Keratinocyte (primary cell): ENCODE measurements at regions not wholly inside any gene's neighbourhood (a gene's known extent, or its start where the extent isn't known, plus 50 kb on each side); places are given as distances from the start of the nearest gene placed in this dataset.

Source experiments
- DNase-seq: peaks from one replicate; pipeline ENCODE4 v3.0.0-alpha.2; 2011; ENCODE audit warnings: low read depth, missing footprints, low spot score
- FAIRE-seq: peaks from 2 replicates; lab custom pipeline; 2011; peaks lifted over from hg19 to GRCh38; lab: Jason Lieb, UNC
- H2AFZ ChIP-seq: 2 replicates; pipeline ENCODE4 v1.6.0; 2012; ENCODE audit warnings: low read length, control low read depth, inconsistent platforms; ENCODE audit not compliant: control insufficient read depth
- H3K27ac ChIP-seq: 2 replicates; pipeline ENCODE4 v1.5.1; 2011; ENCODE audit warnings: low read length; ENCODE audit not compliant: control insufficient read depth, insufficient read depth
- H3K27me3 ChIP-seq: 3 replicates; pipeline ENCODE4 v1.6.0; 2011; ENCODE audit warnings: low read length; ENCODE audit not compliant: control insufficient read depth, insufficient read depth; ENCODE audit errors: extremely low read depth
- H3K36me3 ChIP-seq, 2 experiments: 2 replicates in 1 of 2; 3 replicates in 1 of 2; pipeline ENCODE4 v1.5.1; 2011; ENCODE audit warnings: low read length in 2 of 2, mild to moderate bottlenecking in 1 of 2; ENCODE audit not compliant: control insufficient read depth in 2 of 2, insufficient read depth in 2 of 2; ENCODE audit errors: extremely low read depth in 1 of 2
- H3K4me1 ChIP-seq: 3 replicates; pipeline ENCODE4 v1.5.1; 2011; ENCODE audit warnings: low read length; ENCODE audit not compliant: control insufficient read depth, insufficient read depth; ENCODE audit errors: extremely low read depth
- H3K4me2 ChIP-seq: 3 replicates; pipeline ENCODE4 v1.6.0; 2011; ENCODE audit warnings: low read depth, low read length; ENCODE audit not compliant: control insufficient read depth, insufficient read depth; ENCODE audit errors: extremely low read depth
- H3K4me3 ChIP-seq, 3 experiments: fragments of 200-600 bp in 1 of 3; sonication (generic) in 1 of 3; 2 replicates in 2 of 3; 3 replicates in 1 of 3; pipeline ENCODE4 v1.5.1; 2011 to 2016; ENCODE audit warnings: low read length in 3 of 3, mild to moderate bottlenecking in 3 of 3, control low read depth in 2 of 3, inconsistent platforms in 1 of 3, low read depth in 1 of 3, mixed read lengths in 1 of 3, mixed run types in 1 of 3, moderate library complexity in 1 of 3; ENCODE audit not compliant: control insufficient read depth in 2 of 3, insufficient read depth in 2 of 3; ENCODE audit errors: extremely low read depth in 1 of 3
- H3K79me2 ChIP-seq: 2 replicates; pipeline ENCODE4 v1.6.0; 2012; ENCODE audit warnings: low read length; ENCODE audit not compliant: control insufficient read depth, insufficient read depth
- H3K9ac ChIP-seq: 3 replicates; pipeline ENCODE4 v1.6.0; 2011; ENCODE audit warnings: low read length; ENCODE audit not compliant: control insufficient read depth, insufficient read depth; ENCODE audit errors: extremely low read depth
- H3K9me1 ChIP-seq: 3 replicates; pipeline ENCODE4 v1.6.0; 2011; ENCODE audit warnings: low read length; ENCODE audit not compliant: control insufficient read depth, insufficient read depth; ENCODE audit errors: extremely low read depth
- H3K9me3 ChIP-seq: 2 replicates; pipeline ENCODE4 v1.5.1; 2012; ENCODE audit warnings: low read depth, low read length; ENCODE audit not compliant: control insufficient read depth
- H4K20me1 ChIP-seq: 3 replicates; pipeline ENCODE4 v1.6.0; 2011; ENCODE audit warnings: low read length; ENCODE audit not compliant: control insufficient read depth, insufficient read depth; ENCODE audit errors: extremely low read depth
- CTCF ChIP-seq, 3 experiments: IDR thresholded peaks in 1 of 3; conservative IDR thresholded peaks in 1 of 3; optimal IDR thresholded peaks in 1 of 3; 2 replicates in 2 of 3; 3 replicates in 1 of 3; pipeline versions ENCODE3 to v1.5.1; 2011; ENCODE audit warnings: low read length in 3 of 3, mild to moderate bottlenecking in 3 of 3, moderate library complexity in 2 of 3, control low read depth in 1 of 3, inconsistent platforms in 1 of 3; ENCODE audit not compliant: insufficient read depth in 2 of 3; ENCODE audit errors: extremely low read depth in 1 of 3
- EZH2 ChIP-seq: IDR thresholded peaks from one replicate; pipeline ENCODE4 v1.6.1; 2012; ENCODE audit warnings: inconsistent platforms, mild to moderate bottlenecking, low read length, moderate library complexity
- dilution Hi-C: fragments of 300-500 bp; cut with MboI; formaldehyde crosslinking; loops from one replicate; pipeline ENCODE4 v1.7.0; 2020; ENCODE audit warnings: low sequenced_read_pairs; ENCODE audit not compliant: extremely low pct_ligation_motif_present

DNA sequence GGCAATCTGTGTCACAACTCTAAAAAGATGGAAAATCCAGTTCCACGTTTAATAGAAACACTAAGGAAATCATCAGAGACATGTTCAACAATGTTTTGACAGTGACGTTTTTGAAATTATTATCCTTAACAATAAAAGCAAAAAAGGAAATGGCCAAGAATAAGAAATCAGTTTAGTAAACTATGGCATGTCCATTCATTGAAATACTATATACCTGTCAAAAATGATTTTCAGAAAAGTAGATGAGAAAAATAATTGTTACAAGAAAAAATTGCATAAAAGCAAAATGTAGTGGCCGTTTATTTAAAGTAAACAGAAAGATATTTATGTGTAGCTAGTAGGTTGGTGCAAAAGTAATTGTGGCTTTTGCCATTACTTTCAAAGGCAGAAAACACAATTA, 345.4 kb upstream of the NPSR1 start:
- Histone ChIP-seq H3K9me1 (no peaks in the 10 kb centered on the region), H3K4me2 (no peak overlapping the region), H3K36me3 (no peaks in the 10 kb centered on the region), H2AFZ (no peak overlapping the region), H3K4me1 (no peaks in the 10 kb centered on the region), H3K4me3 (no peak overlapping the region), H3K79me2 (no peaks in the 10 kb centered on the region), H3K9me3 (no peaks in the 10 kb centered on the region), H3K9ac (no peak overlapping the region), H4K20me1 (no peaks in the 10 kb centered on the region), H3K27me3 (no peaks in the 10 kb centered on the region), H3K27ac (no peak overlapping the region)
- TF ChIP-seq EZH2 (no peak), CTCF (optimal IDR thresholded peaks at IDR 0.05 in 1 of 3, IDR thresholded peaks at IDR 0.05 in 1 of 3, conservative IDR thresholded peaks at IDR 0.05 in 1 of 3; ENCODE audit: extremely low read depth in 1 of 3, insufficient read depth in 2 of 3, low read length in 3 of 3) (no peak)
- FAIRE-seq = no peak
- dilution Hi-C loops = no loop called here
- DNase-seq = no peak

- Histone ChIP-seq H3K9me3 (no peaks in the 10 kb centered on the region), H3K36me3 (no peaks in the 10 kb centered on the region), H2AFZ (no peak overlapping the region), H3K4me2 (no peak overlapping the region), H4K20me1 (no peaks in the 10 kb centered on the region), H3K27ac (no peak overlapping the region), H3K9ac (no peak overlapping the region), H3K4me1 (no peaks in the 10 kb centered on the region), H3K79me2 (no peaks in the 10 kb centered on the region), H3K4me3 (no peak overlapping the region), H3K9me1 (no peaks in the 10 kb centered on the region), H3K27me3 (no peaks in the 10 kb centered on the region)
- TF ChIP-seq EZH2 (no peak), CTCF (optimal IDR thresholded peaks at IDR 0.05 in 1 of 3, IDR thresholded peaks at IDR 0.05 in 1 of 3, conservative IDR thresholded peaks at IDR 0.05 in 1 of 3; ENCODE audit: extremely low read depth in 1 of 3, insufficient read depth in 2 of 3, low read length in 3 of 3) (no peak)
- dilution Hi-C loops = no loop called here
- DNase-seq (no peak), FAIRE-seq (no peak)
Observed at GRCh38 chr7:34313289-34313688, 344.7 kb upstream of the NPSR1 start.
